MM.1S (cell line): ENCODE measurements at regions not wholly inside any gene's neighbourhood (a gene's known extent, or its start where the extent isn't known, plus 50 kb on each side); places are given as distances from the start of the nearest gene placed in this dataset.

Source experiments
- DNase-seq: peaks from one replicate; pipeline ENCODE4 v3.0.0-alpha.2; 2015
- H2AFZ ChIP-seq: fragments of 300-600 bp; sonication (generic); 2 replicates; pipeline ENCODE4 v1.6.0; 2016; ENCODE audit warnings: antibody characterized with exemption, low read length
- H3F3A ChIP-seq: fragments of 300-600 bp; sonication (generic); 2 replicates; pipeline ENCODE4 v1.6.1; 2016; ENCODE audit warnings: mild to moderate bottlenecking, antibody characterized with exemption, low read length, moderate library complexity, mixed read lengths; ENCODE audit not compliant: insufficient read depth
- H3K27ac ChIP-seq: fragments of 300-600 bp; sonication (generic); 2 replicates; pipeline ENCODE4 v1.5.1; 2016; ENCODE audit warnings: mild to moderate bottlenecking, low read length
- H3K27me3 ChIP-seq: fragments of 300-600 bp; sonication (generic); replicated peaks from 2 replicates; pipeline ENCODE4 v1.6.0; 2016; ENCODE audit warnings: low read length; ENCODE audit not compliant: insufficient read depth
- H3K36me3 ChIP-seq: fragments of 300-600 bp; sonication (generic); replicated peaks from 2 replicates; pipeline ENCODE4 v1.6.1; 2016; ENCODE audit warnings: mild to moderate bottlenecking, low read length, mixed read lengths; ENCODE audit not compliant: insufficient read depth
- H3K4me1 ChIP-seq: fragments of 300-600 bp; sonication (generic); 2 replicates; pipeline ENCODE4 v1.6.1; 2016; ENCODE audit warnings: low read length, mixed read lengths
- H3K4me2 ChIP-seq: fragments of 300-600 bp; sonication (generic); 2 replicates; pipeline ENCODE4 v1.6.0; 2016; ENCODE audit warnings: low read depth, low read length
- H3K4me3 ChIP-seq: fragments of 300-600 bp; sonication (generic); 2 replicates; pipeline ENCODE4 v1.5.1; 2016; ENCODE audit warnings: low read length, mixed read lengths
- H3K79me2 ChIP-seq: fragments of 300-600 bp; sonication (generic); 2 replicates; pipeline ENCODE4 v1.6.1; 2016; ENCODE audit warnings: mixed run types, low read length, mixed read lengths
- H3K9ac ChIP-seq: fragments of 300-600 bp; sonication (generic); 2 replicates; pipeline ENCODE4 v1.6.1; 2016; ENCODE audit warnings: low read length, mixed read lengths
- H3K9me2 ChIP-seq: fragments of 300-600 bp; sonication (generic); replicated peaks from 2 replicates; pipeline ENCODE4 v1.6.1; 2016; ENCODE audit warnings: mild to moderate bottlenecking, low read length, mixed read lengths; ENCODE audit not compliant: insufficient read depth
- H3K9me3 ChIP-seq: fragments of 300-600 bp; sonication (generic); replicated peaks from 2 replicates; pipeline ENCODE4 v1.6.1; 2016; ENCODE audit warnings: mild to moderate bottlenecking, low read length, mixed read lengths; ENCODE audit not compliant: insufficient read depth
- H4K20me1 ChIP-seq: fragments of 300-600 bp; sonication (generic); 2 replicates; pipeline ENCODE4 v1.6.1; 2016; ENCODE audit warnings: mild to moderate bottlenecking, low read length, moderate library complexity, mixed read lengths; ENCODE audit not compliant: insufficient read depth
- EZH2 ChIP-seq: fragments of 300-600 bp; sonication (generic); optimal IDR thresholded peaks from 2 replicates; pipeline ENCODE3; 2017; ENCODE audit warnings: low read depth, mild to moderate bottlenecking, antibody characterized with exemption, low read length, mixed read lengths
- EZH2phosphoT487 ChIP-seq: fragments of 300-600 bp; sonication (generic); IDR thresholded peaks from 2 replicates; pipeline ENCODE4 v1.6.1; 2018; ENCODE audit warnings: antibody characterized with exemption, low read length
- TF ChIP-seq, protein P1 (sequence below): fragments of 300-600 bp; sonication (generic); IDR thresholded peaks from 2 replicates; pipeline ENCODE4 v1.5.1; 2016; ENCODE audit warnings: antibody characterized with exemption, low read length, mixed read lengths

DNA sequence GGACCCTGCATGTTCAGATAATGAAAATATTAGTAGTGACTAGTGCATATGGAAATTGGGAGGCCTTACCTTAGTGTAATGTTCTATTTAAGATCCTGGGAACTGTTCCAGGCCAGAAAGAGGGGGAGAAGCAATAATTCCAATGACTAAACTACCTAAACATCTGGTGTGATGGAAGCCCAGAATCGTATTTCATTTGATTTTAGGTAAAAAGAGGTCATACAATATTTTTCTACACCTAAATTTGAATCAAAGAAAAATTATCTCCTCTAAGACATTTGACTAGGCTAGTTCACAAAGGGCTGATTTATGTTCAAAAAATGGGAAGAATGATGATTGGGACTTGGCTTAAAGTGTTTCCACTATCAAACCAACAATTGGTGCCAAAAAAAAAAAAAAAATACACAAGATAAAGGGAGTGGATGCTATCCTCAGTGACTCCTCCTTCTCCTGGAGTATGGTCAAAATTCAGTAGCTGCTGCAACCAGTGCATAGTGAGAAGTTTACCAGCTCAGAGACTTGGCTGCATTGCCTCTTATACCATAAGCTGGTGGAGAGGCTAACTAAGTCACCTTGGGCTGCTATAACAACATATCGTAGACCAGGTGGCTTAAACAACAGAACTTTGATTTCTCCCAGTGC, 1038.3 kb upstream of the ACVR2A start:
- Histone ChIP-seq H3K9ac (no peak overlapping the region), H3K4me3 (no peak overlapping the region), H3K27ac (no peak overlapping the region), H4K20me1 (no peaks in the 10 kb centered on the region), H2AFZ (no peak overlapping the region), H3K9me3 (no peaks in the 10 kb centered on the region), H3K9me2 (no peaks in the 10 kb centered on the region), H3K4me1 (no peaks in the 10 kb centered on the region), H3K79me2 (no peaks in the 10 kb centered on the region), H3K27me3 (no peaks in the 10 kb centered on the region), H3K4me2 (no peak overlapping the region), H3F3A (no peaks in the 10 kb centered on the region), H3K36me3 (no peaks in the 10 kb centered on the region)
- TF ChIP-seq EZH2phosphoT487 = no peak
- no peak for TF ChIP-seq EZH2
- TF ChIP-seq, protein P1, sequence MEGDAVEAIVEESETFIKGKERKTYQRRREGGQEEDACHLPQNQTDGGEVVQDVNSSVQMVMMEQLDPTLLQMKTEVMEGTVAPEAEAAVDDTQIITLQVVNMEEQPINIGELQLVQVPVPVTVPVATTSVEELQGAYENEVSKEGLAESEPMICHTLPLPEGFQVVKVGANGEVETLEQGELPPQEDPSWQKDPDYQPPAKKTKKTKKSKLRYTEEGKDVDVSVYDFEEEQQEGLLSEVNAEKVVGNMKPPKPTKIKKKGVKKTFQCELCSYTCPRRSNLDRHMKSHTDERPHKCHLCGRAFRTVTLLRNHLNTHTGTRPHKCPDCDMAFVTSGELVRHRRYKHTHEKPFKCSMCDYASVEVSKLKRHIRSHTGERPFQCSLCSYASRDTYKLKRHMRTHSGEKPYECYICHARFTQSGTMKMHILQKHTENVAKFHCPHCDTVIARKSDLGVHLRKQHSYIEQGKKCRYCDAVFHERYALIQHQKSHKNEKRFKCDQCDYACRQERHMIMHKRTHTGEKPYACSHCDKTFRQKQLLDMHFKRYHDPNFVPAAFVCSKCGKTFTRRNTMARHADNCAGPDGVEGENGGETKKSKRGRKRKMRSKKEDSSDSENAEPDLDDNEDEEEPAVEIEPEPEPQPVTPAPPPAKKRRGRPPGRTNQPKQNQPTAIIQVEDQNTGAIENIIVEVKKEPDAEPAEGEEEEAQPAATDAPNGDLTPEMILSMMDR = no peak
- no peak for DNase-seq

GRCh38 chr2:146804288-146804687, 1040.5 kb upstream of the ACVR2A start:
- no peak overlapping the region for H2AFZ ChIP-seq
- no peak overlapping the region for H3K27ac ChIP-seq
- no peaks in the 10 kb centered on the region for H3K27me3 ChIP-seq
- H3K9ac ChIP-seq = no peak overlapping the region
- H3K4me3 ChIP-seq = no peak overlapping the region
- TF ChIP-seq EZH2phosphoT487 = no peak
- TF ChIP-seq EZH2 = no peak
- TF ChIP-seq, protein P1 = no peak
- no peaks in the 10 kb centered on the region for H4K20me1 ChIP-seq
- no peaks in the 10 kb centered on the region for H3K4me1 ChIP-seq
- no peak for DNase-seq
- H3K9me3 ChIP-seq = no peaks in the 10 kb centered on the region
- no peaks in the 10 kb centered on the region for H3F3A ChIP-seq
- no peaks in the 10 kb centered on the region for H3K36me3 ChIP-seq
- no peak overlapping the region for H3K4me2 ChIP-seq
- no peaks in the 10 kb centered on the region for H3K9me2 ChIP-seq
- H3K79me2 ChIP-seq = no peaks in the 10 kb centered on the region

- no peak for DNase-seq
- H2AFZ ChIP-seq = no peak overlapping the region
- TF ChIP-seq, protein P1 = no peak
- TF ChIP-seq EZH2 = no peak
- no peak for TF ChIP-seq EZH2phosphoT487
- H3K27me3 ChIP-seq = no peaks in the 10 kb centered on the region
- H3K4me2 ChIP-seq = no peak overlapping the region
- H3K4me1 ChIP-seq = no peaks in the 10 kb centered on the region
- no peaks in the 10 kb centered on the region for H3K36me3 ChIP-seq
- H4K20me1 ChIP-seq = no peaks in the 10 kb centered on the region
- no peaks in the 10 kb centered on the region for H3F3A ChIP-seq
- no peaks in the 10 kb centered on the region for H3K79me2 ChIP-seq
- no peak overlapping the region for H3K4me3 ChIP-seq
- no peaks in the 10 kb centered on the region for H3K9me2 ChIP-seq
- no peak overlapping the region for H3K9ac ChIP-seq
- no peak overlapping the region for H3K27ac ChIP-seq
- H3K9me3 ChIP-seq = no peaks in the 10 kb centered on the region
Measured at GRCh38 chr2:146801886-146802285, 1042.9 kb upstream of the ACVR2A start.
